ENCODE measurements at regions not wholly inside any gene's neighbourhood (a gene's known extent, or its start where the extent isn't known, plus 50 kb on each side); places are given as distances from the start of the nearest gene placed in this dataset.
"Not testable (repeated sequence)": the region's sequence is repeated elsewhere in the genome, so short reads cannot be mapped to it uniquely, and the experiment has no call there.

GRCh38 chr11:98587884-98588283 lies 432.9 kb upstream of the CNTN5 start:
- no peak for DNase-seq

- DNase-seq = no peak
These were observed 430.8 kb upstream of the CNTN5 start for GRCh38 chr11:98589967-98590366.

- no peak for DNase-seq
These were observed 420.6 kb upstream of the CNTN5 start for GRCh38 chr11:98600103-98600502.

- peak in 1 of 14 donors; percentile 4 for DNase-seq
These were observed 419.7 kb upstream of the CNTN5 start for GRCh38 chr11:98600786-98601773.

- no peak for DNase-seq
These were observed 404.6 kb upstream of the CNTN5 start for GRCh38 chr11:98616098-98616655.

- no peak for DNase-seq
These were observed 399.0 kb upstream of the CNTN5 start for GRCh38 chr11:98621767-98622166.

- no peak for DNase-seq
These were observed 395.2 kb upstream of the CNTN5 start for GRCh38 chr11:98625526-98625925.

GRCh38 chr11:98630736-98631135 lies 390.0 kb upstream of the CNTN5 start:
- no peak for DNase-seq

- no peak for DNase-seq
These were observed 363.0 kb upstream of the CNTN5 start for GRCh38 chr11:98657711-98658110.

GRCh38 chr11:98659431-98659830 lies 361.3 kb upstream of the CNTN5 start:
- DNase-seq = no peak

- DNase-seq = no peak
These were observed 346.4 kb upstream of the CNTN5 start for GRCh38 chr11:98674390-98674789.

GRCh38 chr11:98679673-98680072 lies 341.1 kb upstream of the CNTN5 start:
- DNase-seq = no peak

GRCh38 chr11:98701541-98701940 lies 319.2 kb upstream of the CNTN5 start:
- no peak for DNase-seq

GRCh38 chr11:98703779-98704556 lies 316.8 kb upstream of the CNTN5 start:
- no peak for DNase-seq

GRCh38 chr11:98710026-98710425 lies 310.7 kb upstream of the CNTN5 start:
- DNase-seq = no peak

GRCh38 chr11:98710986-98711385 lies 309.8 kb upstream of the CNTN5 start:
- no peak for DNase-seq

GRCh38 chr11:98720951-98721350 lies 299.8 kb upstream of the CNTN5 start:
- no peak for DNase-seq

GRCh38 chr11:98725471-98725870 lies 295.3 kb upstream of the CNTN5 start:
- DNase-seq = no peak

GRCh38 chr11:98728421-98728820 lies 292.3 kb upstream of the CNTN5 start:
- no peak for DNase-seq

GRCh38 chr11:98729118-98729517 lies 291.6 kb upstream of the CNTN5 start:
- DNase-seq = no peak

GRCh38 chr11:98732947-98733346 lies 287.8 kb upstream of the CNTN5 start:
- no peak for DNase-seq

- not testable (repeated sequence) for DNase-seq
These were observed 287.4 kb upstream of the CNTN5 start for GRCh38 chr11:98733378-98733777.

GRCh38 chr11:98734686-98735085 lies 286.1 kb upstream of the CNTN5 start:
- DNase-seq = no peak

Measured in C1 segment of cervical spinal cord (tissue), 14 donors.